ENCODE measurements at regions not wholly inside any gene's neighbourhood (a gene's known extent, or its start where the extent isn't known, plus 50 kb on each side); places are given as distances from the start of the nearest gene placed in this dataset.

- no peak for DNase-seq
These were observed 51.7 kb upstream of the RPL38 start for GRCh38 chr17:74151551-74152315.

GRCh38 chr17:74152591-74153455, 50.7 kb upstream of the RPL38 start:
- DNase-seq: no peak

- no peak for DNase-seq
These were observed 50.0 kb upstream of the RPL38 start for GRCh38 chr17:74153456-74153810.
